COLO829 (cell line): ENCODE measurements at regions not wholly inside any gene's neighbourhood (a gene's known extent, or its start where the extent isn't known, plus 50 kb on each side); places are given as distances from the start of the nearest gene placed in this dataset.

Source experiments
- DNase-seq: peaks from one replicate; pipeline ENCODE4 v3.0.0; 2012; ENCODE audit warnings: low spot score

DNA sequence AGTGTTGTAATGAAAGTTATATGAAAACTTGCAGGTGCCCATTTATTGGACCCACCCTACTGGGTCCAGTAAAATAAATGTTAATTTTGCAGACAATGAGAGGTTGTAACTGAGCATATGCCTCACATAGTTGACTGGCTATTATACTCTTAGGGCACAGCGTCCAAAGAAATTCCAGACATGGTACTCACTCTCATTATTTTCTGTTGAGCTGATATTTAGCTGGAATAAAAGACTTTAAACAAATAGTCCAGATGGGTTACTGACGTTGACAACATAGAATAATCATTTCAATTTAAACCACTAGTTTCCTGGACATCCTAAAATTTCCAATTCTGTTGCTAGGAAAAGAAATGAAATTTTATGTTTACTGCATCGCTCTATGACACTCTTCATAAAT, 174.5 kb downstream of the ZNF365 start:
- DNase-seq, result no peak

DNA sequence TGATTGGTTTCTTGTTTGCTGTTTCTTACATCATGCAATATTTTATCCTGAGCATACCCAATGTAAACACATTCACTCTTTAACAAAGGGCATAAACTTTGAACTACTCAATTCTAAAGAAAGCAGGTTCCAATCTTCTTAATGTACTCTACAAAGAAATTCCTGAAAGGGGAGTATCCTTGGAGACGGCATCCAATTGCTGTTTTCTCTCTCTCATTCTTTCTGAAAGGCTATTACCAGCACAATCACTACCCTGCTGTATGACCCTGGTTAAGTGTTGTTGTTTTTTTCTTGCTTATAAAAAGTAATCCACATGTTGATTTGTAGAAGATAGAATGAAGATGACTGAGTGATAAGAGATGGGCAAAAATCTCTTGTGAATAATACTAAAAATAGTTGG, 176.0 kb downstream of the ZNF365 start:
- no peak for DNase-seq

DNA sequence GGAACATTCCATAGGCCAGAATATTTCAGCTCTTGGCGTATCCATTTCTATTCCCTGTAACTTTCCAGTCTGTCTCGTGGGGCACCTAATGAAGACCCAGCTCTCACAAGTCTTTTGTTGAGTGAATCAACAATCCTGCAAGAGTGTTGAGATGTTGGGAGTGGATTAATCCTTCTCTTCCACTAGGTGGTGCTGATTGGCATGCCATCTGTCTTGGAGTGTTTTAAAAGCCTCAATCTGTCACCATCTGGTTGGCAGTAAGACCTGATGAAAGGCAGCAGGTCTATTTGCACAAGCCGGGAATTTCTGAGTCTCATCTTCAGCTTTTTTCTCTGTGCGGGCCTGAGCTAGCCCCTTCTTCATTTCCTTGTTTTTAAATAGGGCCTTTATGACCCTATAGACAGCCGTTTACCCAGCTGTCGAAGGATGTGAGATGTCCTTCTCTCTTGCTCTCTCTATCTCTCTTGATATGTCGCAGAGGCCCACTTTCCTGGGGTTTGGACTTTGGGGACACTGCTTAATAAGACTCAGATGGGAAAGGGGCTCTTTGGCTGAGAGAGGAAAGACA, 180.5 kb downstream of the ZNF365 start:
- peak; percentile 30 for DNase-seq

DNA sequence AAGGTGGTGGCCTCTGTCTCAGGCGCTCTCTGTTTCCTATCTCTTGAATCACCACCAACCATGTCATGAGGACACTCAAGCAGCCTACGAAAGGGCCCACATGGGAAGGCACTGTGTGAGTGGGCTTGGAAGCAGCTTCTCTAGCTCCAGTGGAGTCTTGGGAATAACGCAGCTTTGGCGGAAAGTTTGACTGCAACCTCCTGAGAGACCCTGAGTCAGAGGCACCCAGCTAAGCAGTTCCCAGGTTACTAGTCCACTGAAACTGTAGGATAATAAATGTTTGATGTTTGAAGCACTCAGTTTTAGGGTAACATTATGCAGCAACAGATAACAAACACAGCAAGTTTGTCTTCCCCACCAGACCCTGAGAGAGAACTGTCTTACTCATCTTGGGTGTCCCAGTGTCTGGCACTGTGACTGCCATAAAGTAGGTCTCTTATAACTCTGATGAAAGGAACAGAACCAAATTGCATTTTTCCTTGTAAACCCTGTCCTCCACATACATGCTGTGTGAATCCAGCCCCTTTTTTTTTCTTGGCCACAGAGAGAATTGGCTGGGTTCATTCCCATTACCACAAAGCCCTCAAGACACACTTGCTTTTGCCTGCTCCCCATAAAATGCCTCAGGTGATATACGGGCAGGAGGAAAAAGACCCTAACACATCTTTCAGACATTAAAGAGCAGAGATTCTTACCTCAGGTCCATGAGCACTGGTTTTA, 185.5 kb downstream of the ZNF365 start:
- no peak for DNase-seq

DNA sequence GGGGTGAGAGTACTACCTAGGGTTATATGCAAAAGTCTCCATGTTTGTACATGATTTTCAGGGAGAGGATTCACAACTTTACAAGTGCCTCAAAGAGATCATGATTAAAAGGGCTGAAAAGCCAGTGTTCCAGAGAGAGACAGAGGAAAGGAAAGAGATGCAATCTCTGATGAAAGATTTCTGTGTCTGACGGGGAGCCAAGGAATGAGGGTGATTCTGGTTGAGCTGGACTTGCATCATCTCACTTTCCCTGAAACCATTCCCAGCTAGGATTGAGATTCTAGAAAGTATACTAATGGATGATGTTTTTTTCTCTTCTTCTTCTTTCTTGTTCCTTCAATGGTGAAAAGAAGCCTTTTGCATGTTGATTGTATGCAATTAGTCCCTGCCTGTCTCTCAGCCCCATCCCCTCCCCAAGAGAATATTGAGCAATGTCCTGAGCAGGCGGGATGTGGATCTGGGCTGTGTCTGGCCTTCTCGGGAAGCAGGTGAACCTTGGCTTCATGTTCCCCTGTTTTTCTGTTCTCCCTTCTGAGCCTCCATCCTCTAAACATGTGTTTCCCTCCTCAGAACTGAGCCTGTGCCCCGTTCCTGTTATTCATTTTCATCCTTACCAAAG, 186.1 kb downstream of the ZNF365 start:
- no peak for DNase-seq

DNA sequence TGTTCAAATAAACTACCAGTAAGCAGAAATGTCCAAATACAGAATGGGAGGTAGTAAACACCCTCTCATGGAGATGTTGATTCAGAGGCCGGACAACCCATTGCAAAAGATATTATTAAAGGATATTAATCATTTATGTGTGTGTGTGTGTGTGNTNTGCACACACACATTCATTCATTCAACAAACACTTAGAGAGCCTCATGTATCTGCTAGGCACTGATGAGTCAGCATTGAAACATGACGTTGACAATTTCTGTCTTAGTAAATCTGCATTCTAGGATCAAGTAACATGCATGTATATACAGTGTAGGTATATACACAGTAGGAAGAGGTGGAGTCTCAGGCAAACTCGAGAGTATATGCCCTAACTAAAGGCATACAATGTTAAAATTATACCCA, 187.0 kb downstream of the ZNF365 start:
- DNase-seq, result no peak

DNA sequence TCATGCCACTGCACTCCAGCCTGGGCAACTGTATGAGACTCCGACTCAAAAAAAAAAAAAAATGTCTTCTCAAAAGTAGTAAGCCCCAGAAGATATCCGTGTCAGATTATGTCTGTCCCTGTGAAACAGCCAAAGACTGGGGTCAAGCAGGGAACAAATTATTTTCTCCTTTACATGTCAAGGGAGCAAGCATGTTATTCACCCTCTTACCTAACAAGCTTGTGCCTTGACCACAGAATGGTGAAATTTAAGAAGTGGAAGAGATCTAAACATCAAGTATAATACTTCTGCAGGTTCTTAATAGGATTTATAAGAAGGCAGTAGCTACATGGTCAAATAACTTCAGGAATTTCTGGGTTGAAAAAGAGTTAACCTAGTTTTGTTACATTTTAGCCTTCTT, 187.9 kb downstream of the ZNF365 start:
- no peak for DNase-seq

DNA sequence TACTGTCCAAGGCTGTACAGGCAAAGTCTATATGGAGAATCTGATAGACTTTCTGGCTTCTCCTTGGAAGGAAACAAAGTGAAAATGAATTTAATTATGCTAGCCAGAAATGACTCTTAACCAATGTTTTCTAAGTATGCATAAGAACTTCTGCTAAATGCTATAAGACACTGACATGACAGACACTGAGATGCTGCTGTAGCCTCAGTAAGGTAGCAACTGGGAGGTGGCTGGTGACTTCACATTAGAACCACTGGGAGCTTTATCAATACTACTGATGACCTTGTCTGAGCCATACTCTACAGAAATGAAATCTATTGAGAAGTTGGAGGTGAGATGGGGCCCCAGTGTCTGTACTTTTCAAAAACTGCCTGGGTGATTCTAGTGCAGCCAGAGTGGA, 188.6 kb downstream of the ZNF365 start:
- DNase-seq, result no peak

DNA sequence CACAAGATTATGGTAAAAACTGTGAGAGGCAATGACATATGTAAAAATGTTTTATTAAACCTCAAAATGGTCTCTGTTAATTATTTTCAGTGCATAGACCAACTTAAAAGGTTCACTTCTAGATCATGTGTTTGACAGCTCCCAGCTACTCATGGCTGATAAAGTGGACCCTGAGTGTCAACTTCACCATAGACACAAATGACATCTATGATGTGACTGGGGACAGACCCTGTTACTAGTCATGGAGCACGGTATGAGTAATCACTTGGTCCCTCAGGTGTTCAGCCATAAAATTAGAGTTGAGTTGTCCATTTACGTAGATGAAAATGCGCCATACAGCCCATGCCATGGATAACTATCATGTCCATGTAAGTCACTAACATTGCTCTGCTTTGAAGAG, 199.8 kb downstream of the ZNF365 start:
- no peak for DNase-seq

DNA sequence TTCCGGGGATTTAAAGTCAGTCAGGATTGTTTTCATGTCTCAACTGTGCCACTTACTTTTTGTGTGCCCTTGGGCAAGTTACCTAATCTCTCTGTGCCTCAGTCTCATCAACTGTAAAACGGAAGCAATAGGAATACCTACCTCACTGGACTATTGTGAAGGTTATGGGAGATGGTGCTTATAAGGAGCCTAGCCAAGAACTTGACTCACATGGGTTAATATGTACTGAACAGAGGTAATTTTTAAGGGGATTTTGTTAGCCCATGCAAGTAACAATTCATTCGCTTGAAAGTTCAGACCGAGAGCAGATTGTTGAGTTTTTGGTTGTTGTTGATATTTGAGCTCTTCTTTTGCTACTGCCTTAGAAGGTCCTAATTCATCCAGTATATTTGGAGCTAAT, 202.9 kb downstream of the ZNF365 start:
- no peak for DNase-seq

DNA sequence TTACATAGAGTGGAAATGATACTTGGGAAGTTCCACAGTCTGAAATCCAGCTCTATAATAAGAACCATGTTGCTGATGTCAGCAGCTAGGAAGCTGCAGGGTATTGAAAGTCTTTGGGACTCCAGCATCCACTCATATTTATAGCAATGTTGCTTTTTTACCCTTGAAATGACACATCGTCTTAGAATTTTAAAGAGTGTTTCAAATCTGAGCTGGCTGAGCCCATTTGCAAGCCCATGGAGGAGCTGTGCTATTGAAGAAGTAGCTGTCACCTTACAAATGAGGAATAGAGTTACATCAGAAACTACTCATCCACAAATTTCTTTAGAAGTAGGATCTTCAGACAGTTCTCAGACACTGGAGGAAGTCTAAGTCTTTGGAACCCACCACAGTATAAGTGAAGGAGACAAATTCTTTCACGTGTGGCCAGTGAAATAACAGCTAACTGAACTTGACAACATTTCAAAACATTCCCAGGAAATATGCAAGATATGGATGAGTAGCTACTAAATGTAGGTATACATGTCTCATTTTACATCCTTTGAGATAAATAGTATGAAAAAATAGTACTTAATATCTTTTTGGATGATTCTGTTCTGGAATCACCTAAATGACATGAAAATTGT, 203.6 kb downstream of the ZNF365 start:
- no peak for DNase-seq

DNA sequence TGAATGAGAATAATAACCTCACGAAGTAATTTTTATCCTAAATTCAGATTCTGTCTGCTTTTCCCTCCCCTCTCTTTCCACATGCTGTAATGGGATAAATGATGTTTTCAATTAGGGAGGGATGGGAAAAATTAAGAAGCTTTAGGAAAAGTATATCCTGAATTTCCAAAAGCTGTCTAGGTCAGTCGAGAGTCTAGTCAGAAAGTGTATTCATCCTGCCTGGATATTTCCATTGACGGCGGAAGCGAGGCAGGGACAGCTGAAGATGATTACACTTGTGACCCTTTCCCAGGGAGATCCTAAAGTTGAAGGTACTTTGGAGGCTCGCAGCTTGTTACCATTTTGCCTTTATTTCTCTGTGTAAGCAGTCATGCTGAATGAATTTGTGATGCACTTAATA, 204.1 kb downstream of the ZNF365 start:
- no peak for DNase-seq

DNA sequence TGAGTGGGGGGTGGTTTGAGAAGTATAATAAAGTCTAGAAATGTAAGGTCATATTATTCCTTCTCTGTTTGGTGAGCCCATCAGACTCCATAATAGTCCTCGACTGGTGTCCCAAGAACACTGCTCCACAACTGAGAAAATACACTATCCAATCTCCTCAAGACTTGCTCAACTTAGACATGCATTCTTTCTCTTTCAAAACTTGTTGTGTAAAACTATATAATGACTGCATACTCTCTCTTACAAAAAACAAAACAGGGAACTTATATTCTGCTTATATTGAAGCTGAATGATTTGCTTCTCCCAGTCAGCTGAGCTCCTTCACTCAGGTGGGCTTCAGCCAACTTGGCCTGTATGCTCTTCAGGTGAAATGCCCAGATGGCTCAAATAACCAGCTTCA, 204.7 kb downstream of the ZNF365 start:
- no peak for DNase-seq

DNA sequence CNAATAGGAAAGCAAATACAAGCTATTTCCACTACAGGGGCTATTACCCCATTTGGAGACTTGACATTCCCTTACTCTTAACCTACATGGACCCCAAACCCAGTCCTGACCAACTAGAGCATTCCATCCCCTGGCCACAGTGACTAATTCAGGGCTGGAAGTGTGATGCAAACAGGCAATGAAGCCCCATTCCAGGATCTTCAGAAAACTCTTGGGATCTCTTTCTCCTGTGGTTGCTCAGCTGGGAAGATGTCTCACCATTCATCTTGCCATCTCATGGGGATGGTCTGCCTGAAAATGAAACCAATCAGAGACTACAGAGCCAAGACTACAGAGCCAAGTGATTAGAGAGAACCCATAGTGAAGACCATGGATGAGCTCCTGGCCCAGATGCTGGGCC, 206.2 kb downstream of the ZNF365 start:
- no peak for DNase-seq

DNA sequence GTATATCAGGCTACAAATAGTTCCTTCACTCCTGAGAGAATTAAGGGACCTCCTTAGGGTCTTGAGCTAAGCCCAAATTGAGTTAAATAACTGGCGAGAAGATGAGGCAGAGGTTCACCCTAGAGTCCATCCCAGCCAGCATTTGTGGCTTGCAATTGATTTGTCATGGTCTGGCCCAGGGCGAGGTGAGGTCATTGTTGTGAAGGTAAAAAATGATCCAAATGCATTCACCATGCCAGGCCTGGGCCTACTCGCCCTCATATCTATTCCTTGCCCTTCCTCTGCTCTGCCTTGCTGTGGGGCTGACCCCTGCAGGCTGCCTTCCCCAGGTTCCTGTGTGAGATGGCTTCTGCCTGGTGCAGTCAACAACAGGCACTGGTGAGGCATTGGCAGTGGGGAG, 207.2 kb downstream of the ZNF365 start:
- DNase-seq, result no peak

DNA sequence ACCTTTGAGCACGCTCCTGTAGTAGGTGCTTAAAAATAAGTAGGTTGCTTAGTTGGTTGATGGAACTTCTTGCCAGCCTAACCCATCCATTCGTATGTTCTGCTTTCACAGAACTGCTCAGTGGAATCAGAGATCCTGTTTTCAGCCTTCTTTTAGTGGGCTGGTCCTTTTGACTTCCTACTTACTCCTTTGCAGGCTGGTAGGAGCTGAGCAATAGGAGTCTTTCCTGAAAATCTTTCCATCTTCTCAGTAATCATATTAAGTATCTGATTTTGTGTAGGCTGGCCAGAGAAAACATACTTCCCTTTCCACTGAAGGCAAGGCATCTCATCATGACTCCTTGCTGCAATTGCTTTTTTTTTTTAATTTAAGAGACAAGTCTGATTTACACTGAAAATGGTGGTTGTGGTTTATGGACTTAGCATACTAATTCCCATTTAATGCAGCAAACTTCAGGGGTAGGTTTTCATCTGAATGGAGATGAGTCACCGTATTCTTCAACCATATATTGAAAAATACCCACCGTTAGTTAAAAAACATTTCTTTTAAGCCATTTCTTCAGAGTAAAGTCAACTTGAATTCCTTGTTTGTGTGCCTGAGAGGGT, 208.0 kb downstream of the ZNF365 start:
- DNase-seq, result no peak

DNA sequence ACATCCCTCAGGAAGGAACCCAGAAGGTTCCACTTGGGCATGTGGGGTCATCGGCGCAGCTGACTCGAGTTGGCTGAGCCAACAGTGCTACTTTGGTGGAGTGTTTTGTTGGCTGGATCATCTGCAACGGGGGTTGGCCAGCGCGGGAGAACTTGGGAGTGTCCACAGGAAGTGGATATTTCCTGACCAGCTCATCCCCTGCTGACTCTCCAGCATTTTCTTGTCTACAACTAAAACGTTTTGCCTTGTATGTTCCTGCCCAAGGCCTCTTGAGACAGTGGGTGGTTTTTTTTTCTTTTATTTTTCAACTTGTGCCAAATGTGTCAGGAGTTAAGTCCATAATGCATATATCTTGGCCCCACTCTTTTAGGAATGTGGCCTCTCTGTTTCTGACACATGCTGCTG, 208.6 kb downstream of the ZNF365 start:
- peak; percentile 33 for DNase-seq

DNA sequence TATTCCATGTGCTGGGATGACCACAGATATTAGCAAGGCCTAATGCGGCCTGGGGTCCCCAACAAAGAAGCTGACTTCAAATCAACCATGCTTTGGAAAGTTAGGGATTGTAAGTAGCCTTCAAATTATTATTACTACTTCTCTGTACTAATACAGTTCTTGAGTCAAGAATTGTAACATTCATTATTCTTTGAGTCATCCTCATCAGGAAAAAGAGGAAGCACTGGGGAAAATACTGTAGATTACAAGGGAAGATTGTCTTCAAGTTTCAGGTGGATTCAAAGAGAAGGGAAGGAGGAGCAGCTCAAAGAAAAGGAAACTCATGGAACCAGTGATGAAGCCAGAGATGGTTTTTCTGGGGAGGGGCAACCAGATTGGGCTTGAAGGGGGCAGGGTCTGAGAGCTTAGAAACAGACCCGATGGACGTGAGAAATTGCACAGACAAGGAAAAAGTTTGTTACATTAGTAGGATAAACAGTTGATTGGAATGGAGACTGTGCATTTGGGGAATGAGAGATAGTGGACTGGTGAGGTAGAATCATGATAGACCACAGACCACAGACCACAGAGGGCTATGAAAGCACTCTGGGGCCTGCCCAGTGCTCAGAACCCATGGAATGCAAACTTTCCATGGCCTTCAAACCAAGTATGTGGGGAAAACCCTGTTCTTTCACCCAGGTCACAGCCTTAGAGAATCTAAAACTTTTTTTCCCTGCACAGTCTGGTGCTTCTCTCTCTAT, 209.9 kb downstream of the ZNF365 start:
- no peak for DNase-seq

DNA sequence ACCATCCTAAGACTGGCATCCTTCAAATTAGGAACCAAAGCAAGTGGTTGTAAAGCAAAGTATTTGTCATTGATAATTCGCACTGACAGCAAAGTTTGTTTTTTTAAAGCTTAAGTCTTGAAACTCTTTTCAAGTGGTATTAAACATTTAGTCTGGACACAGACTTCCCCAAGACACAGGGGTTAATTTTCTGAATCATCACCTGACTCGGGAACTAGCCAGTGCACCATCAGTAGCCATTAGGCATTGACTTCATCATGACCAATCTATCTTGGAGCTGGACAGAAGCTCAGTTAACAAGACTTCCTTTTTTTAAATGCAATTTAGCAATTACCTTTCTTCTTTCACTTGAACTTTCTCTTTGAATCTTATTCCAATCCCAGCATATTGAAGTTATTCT, 210.6 kb downstream of the ZNF365 start:
- DNase-seq, result no peak

DNA sequence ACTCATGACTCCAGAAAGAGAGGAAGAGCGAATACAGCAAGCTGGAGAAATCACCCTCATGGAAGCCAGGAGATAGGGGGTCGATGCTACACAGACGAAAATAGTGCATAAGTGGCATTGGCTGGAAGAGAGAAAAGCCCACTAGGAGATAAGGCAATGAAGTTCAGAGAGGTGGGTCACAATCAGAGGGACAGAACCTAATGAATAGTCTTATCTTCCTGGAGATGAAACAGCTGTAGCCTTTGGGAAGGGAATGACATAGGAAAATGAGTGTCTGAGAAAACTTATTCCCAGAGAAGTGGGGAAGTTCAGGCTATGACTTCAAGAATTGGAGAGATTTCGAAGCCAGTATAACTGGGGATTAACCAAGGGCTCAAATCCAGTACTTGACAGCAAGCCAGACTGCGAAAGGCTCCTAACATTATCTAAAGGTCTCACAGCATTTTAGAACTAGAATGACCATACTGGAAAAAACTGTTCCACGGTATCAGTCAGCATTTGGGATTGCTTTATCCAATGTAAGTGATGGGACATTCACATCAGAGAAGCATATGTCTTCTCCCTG, 211.1 kb downstream of the ZNF365 start:
- no peak for DNase-seq

DNA sequence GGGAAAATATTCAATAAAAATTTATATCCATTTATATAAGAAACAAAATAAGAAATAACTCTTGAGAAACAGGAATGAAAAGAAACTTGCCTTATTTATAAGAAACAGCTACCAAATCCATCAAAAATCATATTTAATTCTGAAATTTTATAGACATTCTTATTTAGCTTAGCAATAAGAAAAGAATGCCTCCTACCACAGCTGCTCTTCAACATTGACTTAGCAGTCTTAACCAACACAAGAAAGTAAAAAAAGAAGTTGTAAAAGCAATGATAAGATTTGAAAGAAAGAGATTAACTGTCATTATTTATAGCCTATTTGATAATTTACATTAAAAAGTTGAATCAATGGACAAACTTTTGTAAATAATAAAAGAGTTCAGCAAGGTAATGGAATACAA, 212.8 kb downstream of the ZNF365 start:
- no peak for DNase-seq

DNA sequence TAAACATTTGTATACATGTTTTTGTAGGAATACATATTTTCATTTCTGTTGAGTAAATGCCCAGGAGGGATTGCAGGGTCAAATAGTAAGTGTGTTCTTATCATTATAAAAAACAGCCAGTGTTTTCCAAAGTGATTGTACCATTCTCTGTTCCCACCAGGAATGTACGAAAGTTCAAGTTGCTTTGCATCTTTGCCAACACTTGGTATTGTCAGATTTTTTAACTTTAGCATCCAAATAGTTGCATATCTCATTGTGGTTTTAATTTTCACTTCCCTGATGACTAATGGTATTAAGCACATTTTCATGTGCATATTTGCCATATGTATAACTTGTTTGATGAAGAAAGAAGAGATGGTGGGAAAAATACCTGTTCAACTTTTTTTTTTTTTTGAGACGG, 213.9 kb downstream of the ZNF365 start:
- no peak for DNase-seq
